GM06990 (cell line): ENCODE measurements at regions not wholly inside any gene's neighbourhood (a gene's known extent, or its start where the extent isn't known, plus 50 kb on each side); places are given as distances from the start of the nearest gene placed in this dataset.
"Not testable (repeated sequence)": the region's sequence is repeated elsewhere in the genome, so short reads cannot be mapped to it uniquely, and the experiment has no call there.

Experiments
- DNase-seq: peaks from one replicate; pipeline ENCODE4 v3.0.0-alpha.2; 2011; ENCODE audit not compliant: insufficient read length; ENCODE audit errors: extremely low read depth
- H3K27me3 ChIP-seq: replicated peaks from 2 replicates; pipeline ENCODE4 v1.6.0; 2011; ENCODE audit warnings: low read length; ENCODE audit not compliant: control insufficient read depth, insufficient read depth
- H3K36me3 ChIP-seq: 2 replicates; pipeline ENCODE4 v1.5.1; 2011; ENCODE audit warnings: low read length; ENCODE audit not compliant: control insufficient read depth, insufficient read depth
- H3K4me3 ChIP-seq: replicated peaks from 2 replicates; pipeline ENCODE4 v1.5.1; 2011; ENCODE audit warnings: low read depth, mild to moderate bottlenecking, control low read depth, low read length

DNA sequence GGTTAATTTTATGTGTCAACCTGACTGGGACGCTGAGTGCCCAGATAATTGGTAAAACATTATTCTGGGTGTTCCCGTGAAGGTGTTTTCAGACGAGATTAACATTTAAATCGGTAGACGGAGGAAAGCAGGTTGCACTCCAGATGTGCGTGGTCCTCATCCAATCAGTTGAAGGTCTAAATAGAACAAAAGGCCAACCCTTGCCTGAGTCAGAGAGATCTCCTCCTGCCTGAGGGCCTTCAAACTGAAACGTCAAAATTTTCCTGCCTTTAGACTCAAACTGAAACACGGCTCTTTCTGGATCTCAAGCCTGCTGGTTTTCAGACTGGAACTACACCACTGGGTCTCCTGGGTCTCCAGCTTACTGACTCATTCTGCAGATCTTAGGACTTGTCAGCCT is 70.9 kb downstream of the NPIPA5 start:
- not testable (repeated sequence) for H3K36me3 ChIP-seq, H3K27me3 ChIP-seq, H3K4me3 ChIP-seq, DNase-seq

- not testable (repeated sequence) for H3K36me3 ChIP-seq, DNase-seq, H3K27me3 ChIP-seq, H3K4me3 ChIP-seq
Observed at GRCh38 chr16:15305889-15306288, 72.2 kb downstream of the NPIPA5 start.

GRCh38 chr16:15303667-15304324 is 74.3 kb downstream of the NPIPA5 start:
- H3K36me3 ChIP-seq, H3K27me3 ChIP-seq, H3K4me3 ChIP-seq: not testable (repeated sequence)

GRCh38 chr16:15297104-15297503 is 81.0 kb downstream of the NPIPA5 start:
- not testable (repeated sequence) for H3K36me3 ChIP-seq, DNase-seq, H3K4me3 ChIP-seq, H3K27me3 ChIP-seq

More at GRCh38 chr16:15303667-15304324, 74.3 kb downstream of the NPIPA5 start:
- DNase-seq = not testable (repeated sequence)

GRCh38 chr16:15274796-15275195 is 103.3 kb downstream of the NPIPA5 start:
- DNase-seq, H3K4me3 ChIP-seq, H3K36me3 ChIP-seq, H3K27me3 ChIP-seq: not testable (repeated sequence)

- not testable (repeated sequence) for H3K36me3 ChIP-seq
Observed at GRCh38 chr16:15273964-15274363, 104.1 kb downstream of the NPIPA5 start.

DNA sequence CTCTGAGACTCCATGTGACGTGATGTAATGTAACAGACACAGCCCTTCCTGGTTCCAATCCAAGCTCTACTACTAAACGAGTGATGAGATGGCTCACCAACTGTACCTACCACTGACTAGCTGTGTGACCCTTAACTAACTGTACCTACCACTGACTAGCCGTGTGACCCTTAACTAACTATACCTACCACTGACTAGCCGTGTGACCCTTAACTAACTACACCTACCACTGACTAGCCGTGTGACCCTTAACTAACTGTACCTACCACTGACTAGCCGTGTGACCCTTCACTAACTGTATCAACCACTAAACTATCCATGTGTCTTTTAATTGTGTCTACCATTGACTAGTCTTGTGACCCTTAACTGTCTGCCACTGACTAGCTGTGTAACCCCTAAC is 111.2 kb downstream of the NPIPA5 start:
- H3K36me3 ChIP-seq, H3K4me3 ChIP-seq, DNase-seq, H3K27me3 ChIP-seq: not testable (repeated sequence)

More at GRCh38 chr16:15273964-15274363, 104.1 kb downstream of the NPIPA5 start:
- H3K4me3 ChIP-seq, DNase-seq, H3K27me3 ChIP-seq: not testable (repeated sequence)

GRCh38 chr16:15262212-15262611 is 115.9 kb downstream of the NPIPA5 start:
- DNase-seq, H3K27me3 ChIP-seq, H3K4me3 ChIP-seq, H3K36me3 ChIP-seq: not testable (repeated sequence)

- H3K27me3 ChIP-seq, H3K36me3 ChIP-seq, DNase-seq, H3K4me3 ChIP-seq: not testable (repeated sequence)
Observed at GRCh38 chr16:15247971-15248370, 130.1 kb downstream of the NPIPA5 start.

- H3K27me3 ChIP-seq, H3K36me3 ChIP-seq, DNase-seq, H3K4me3 ChIP-seq: not testable (repeated sequence)
Observed at GRCh38 chr16:15236674-15237323, 141.3 kb downstream of the NPIPA5 start.

GRCh38 chr16:15235140-15235539 is 141.1 kb upstream of the RRN3 start:
- DNase-seq = not testable (repeated sequence)

GRCh38 chr16:15234702-15235101 is 140.6 kb upstream of the RRN3 start:
- not testable (repeated sequence) for H3K36me3 ChIP-seq, H3K27me3 ChIP-seq, H3K4me3 ChIP-seq, DNase-seq

More at GRCh38 chr16:15235140-15235539, 141.1 kb upstream of the RRN3 start:
- not testable (repeated sequence) for H3K27me3 ChIP-seq, H3K4me3 ChIP-seq, H3K36me3 ChIP-seq

- H3K36me3 ChIP-seq, DNase-seq, H3K4me3 ChIP-seq, H3K27me3 ChIP-seq: not testable (repeated sequence)
Observed at GRCh38 chr16:15230432-15230831, 136.4 kb upstream of the RRN3 start.

GRCh38 chr16:15229661-15230060 is 135.6 kb upstream of the RRN3 start:
- H3K4me3 ChIP-seq, DNase-seq, H3K36me3 ChIP-seq, H3K27me3 ChIP-seq: not testable (repeated sequence)

GRCh38 chr16:15224651-15225050 is 130.6 kb upstream of the RRN3 start:
- H3K4me3 ChIP-seq = not testable (repeated sequence)

More at GRCh38 chr16:15224651-15225050, 130.6 kb upstream of the RRN3 start:
- H3K27me3 ChIP-seq, H3K36me3 ChIP-seq, DNase-seq: not testable (repeated sequence)
